ENCODE measurements at regions not wholly inside any gene's neighbourhood (a gene's known extent, or its start where the extent isn't known, plus 50 kb on each side); places are given as distances from the start of the nearest gene placed in this dataset.

DNA sequence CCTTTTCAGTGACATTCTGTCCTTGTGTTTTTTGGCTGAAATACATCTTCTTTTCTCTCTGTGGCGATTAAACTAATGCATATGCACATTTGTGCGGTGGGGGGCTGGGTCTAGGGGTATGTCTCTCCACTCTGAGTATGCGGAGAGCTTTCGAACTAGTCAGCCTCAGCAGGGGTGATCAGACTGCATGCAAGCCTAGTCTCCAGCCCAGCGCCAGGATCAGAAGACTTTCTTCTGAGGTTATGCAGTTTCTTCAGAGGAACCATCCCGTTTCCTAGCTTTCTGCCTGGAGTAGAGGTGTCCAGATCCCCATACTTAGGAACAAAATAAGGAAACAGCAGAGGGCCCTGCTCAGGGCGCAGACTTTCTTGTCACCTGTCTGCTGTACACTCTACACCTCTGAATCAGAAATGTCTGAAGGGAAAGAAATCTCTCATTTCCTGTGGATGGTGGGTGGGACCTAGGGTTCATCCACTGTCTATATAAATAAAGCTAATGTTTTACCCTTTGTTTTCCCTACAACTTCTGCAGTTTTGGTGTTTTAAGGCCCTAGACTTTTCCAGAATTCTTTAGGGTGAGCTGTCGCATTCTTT, 230.4 kb downstream of the ABHD5 start:
- TF ChIP-seq POLR2A (IDR thresholded peaks at IDR 0.05; ENCODE audit: low read length): no peak
- TF ChIP-seq GATA1 (IDR thresholded peaks at IDR 0.05; ENCODE audit: low read depth, low read length): no peak
